ENCODE measurements at regions not wholly inside any gene's neighbourhood (a gene's known extent, or its start where the extent isn't known, plus 50 kb on each side); places are given as distances from the start of the nearest gene placed in this dataset.
A peak's percentile ranks its signal among the peaks of the same experiment; 100 is the strongest.
"Not testable (repeated sequence)": the region's sequence is repeated elsewhere in the genome, so short reads cannot be mapped to it uniquely, and the experiment has no call there.

DNA sequence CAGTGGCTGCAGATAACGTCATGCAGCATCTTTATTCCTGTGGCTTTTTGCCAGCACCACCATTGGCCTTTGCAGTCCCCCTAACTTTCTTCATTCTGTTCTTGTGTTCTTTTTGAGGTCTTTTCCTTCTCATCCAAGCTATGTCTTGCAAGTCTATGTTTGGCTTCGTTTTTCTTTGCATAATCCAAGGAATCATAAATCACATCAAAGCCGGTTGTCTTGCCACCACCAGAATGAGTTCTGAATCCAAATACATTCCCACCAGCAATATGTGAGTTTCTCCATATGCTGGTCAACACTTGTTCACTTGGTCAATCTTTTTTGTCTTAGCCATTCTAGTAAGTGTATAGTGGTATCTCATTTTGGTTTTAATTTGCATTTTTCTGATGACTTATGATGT lies 70.6 kb upstream of the AK4 start:
- no peak for DNase-seq (ENCODE audit: low read depth)
- TF ChIP-seq CTCF (IDR thresholded peaks at IDR 0.05; ENCODE audit: insufficient read depth, low read depth, low read length, missing control alignments) = no peak
- H3K4me3 ChIP-seq (ENCODE audit: low read depth, low read length) = no peak overlapping the region

DNA sequence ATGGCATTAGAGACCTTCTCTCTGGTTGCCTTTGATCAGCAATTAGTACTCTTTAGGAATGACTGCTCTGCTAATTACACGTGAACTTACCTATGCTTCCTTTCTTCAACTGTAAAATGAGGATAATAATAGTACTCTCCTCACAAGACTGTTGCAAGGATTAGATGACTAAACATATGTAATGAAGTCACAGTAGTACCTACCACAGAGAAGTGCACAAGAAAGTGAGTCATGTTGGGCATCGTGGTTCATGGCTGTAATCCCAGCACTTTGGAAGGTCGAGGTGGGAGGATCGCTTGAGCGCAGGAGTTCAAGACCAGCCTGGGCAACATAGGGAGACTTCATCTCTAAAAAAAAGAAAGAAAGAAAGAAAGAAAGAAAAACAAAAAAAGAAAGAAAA lies 68.1 kb upstream of the AK4 start:
- no peak for DNase-seq (ENCODE audit: low read depth)

DNA sequence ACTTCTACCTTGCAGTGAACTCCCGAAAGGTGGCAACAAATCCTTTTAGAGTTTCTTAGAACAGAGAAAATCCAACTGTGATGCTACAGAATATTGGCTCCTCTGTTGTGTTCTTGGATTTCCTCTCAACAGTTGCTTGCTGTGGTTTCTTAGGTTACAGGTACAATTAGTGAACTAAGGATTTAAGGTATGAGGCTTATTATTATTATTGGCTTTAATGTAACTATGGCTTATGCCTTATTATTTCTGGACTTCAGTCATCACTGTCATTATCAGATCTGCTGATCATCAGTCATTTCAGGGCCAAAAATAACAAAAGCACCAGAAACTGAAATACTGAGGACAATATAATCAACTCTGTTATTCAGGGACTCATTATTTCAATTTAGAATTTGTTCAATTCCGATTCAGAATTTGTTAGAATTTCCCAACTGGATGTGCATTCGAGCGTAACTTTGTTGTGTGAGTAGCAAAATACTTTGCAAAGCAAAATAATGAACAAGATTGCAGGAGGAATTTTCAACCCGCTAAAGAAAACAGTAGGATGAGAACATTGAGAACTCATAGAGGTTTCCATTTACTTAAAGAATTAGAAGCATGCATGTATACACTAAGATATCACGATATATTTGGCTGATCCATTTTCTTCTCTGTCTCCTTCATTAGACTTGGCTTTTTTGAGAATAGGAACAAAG lies 65.5 kb upstream of the AK4 start:
- DNase-seq (ENCODE audit: low read depth) = no peak
- no peak overlapping the region for H3K4me3 ChIP-seq (ENCODE audit: low read depth, low read length)
- TF ChIP-seq CTCF (IDR thresholded peaks at IDR 0.05; ENCODE audit: insufficient read depth, low read depth, low read length, missing control alignments) = no peak

More for the DNA sequence above, 68.1 kb upstream of the AK4 start:
- no peak for TF ChIP-seq CTCF (IDR thresholded peaks at IDR 0.05; ENCODE audit: insufficient read depth, low read depth, low read length, missing control alignments)
- H3K4me3 ChIP-seq (ENCODE audit: low read depth, low read length) = no peak overlapping the region

DNA sequence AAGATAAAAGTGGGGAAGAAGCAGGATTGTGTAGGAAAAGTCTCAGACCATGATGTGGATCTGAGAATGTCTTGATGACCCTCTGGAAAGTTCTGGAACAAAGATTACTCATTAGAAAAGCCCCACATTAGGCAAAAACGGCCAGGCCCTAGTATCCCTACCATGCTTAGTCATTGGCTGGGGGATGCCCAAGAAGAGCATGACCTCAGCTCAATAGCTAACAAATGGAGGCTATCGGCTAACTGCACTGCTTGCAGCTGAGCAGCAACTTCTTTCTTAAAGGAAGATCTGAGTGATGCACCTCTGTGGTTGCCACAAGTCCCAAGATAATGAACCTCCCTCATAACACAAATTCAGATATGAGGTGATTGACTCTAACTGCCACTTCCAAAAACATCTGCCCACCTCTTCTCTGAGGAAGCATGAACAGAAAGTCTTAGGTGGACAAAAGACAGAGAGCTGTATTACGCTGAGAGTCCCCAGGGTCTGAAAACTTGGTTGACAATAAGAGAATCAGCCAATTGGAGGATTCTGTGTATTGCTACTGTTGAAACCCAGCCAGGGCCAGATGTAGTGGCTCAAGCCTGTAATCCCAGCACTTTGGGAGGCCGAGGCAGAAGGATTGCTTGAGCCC lies 64.6 kb upstream of the AK4 start:
- H3K4me3 ChIP-seq (ENCODE audit: low read depth, low read length) = no peak overlapping the region
- no peak for TF ChIP-seq CTCF (IDR thresholded peaks at IDR 0.05; ENCODE audit: insufficient read depth, low read depth, low read length, missing control alignments)
- peak; percentile 40 for DNase-seq (ENCODE audit: low read depth)

GRCh38 chr1:65084066-65084465 lies 63.9 kb upstream of the AK4 start:
- TF ChIP-seq CTCF (IDR thresholded peaks at IDR 0.05; ENCODE audit: insufficient read depth, low read depth, low read length, missing control alignments) = no peak
- DNase-seq (ENCODE audit: low read depth) = no peak
- no peak overlapping the region for H3K4me3 ChIP-seq (ENCODE audit: low read depth, low read length)

- DNase-seq (ENCODE audit: low read depth) = peak; percentile 16
- not testable (repeated sequence) for H3K4me3 ChIP-seq (ENCODE audit: low read depth, low read length)
Measured at GRCh38 chr1:65087519-65087918, 60.5 kb upstream of the AK4 start.

DNA sequence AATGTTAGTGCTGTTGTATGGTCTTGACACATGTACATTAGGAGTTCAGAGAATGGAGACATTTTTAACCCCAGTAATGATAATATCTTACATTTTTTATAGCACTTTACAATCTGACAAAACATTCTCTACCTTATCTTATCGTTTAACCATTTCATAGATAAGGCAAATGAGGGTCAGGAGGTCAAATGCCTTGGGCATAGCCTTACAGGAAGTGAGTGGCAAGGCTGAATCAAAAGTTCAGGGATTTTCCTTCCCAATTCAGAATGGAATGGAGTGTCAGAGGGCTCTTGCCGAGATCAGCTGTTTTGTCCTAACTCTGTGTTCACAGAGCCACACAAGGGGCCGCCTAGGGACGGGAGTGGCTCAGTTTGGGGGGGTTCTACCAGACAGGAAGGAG lies 57.6 kb upstream of the AK4 start:
- DNase-seq (ENCODE audit: low read depth) = no peak
- no peak overlapping the region for H3K4me3 ChIP-seq (ENCODE audit: low read depth, low read length)
- TF ChIP-seq CTCF (IDR thresholded peaks at IDR 0.05; ENCODE audit: insufficient read depth, low read depth, low read length, missing control alignments) = no peak

All from GM12865 (cell line).